ENCODE measurements at regions not wholly inside any gene's neighbourhood (a gene's known extent, or its start where the extent isn't known, plus 50 kb on each side); places are given as distances from the start of the nearest gene placed in this dataset.

DNA sequence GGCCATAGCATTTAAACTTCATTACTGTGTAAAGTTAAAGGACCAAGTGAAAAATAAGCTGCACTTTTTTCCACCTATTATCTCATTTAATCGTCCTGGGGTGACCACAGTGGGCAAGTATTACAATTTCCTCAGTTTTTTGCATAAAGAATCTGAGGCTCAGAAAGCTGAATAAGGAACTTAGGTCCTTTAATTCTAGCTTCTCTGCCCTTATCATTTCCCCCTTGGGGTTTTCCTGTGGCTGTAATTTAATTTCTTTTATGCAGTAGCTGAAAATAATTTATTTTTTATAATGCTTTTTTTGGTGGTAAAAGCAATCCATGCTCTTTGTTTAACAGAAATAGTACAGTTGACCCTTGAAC lies 59.8 kb upstream of the RCBTB2 start:
- peak overlapping the region; percentile 6 for H3K4me3 ChIP-seq (ENCODE audit: low read length)
- peak overlapping the region; percentile 63 for H3K4me2 ChIP-seq (ENCODE audit: low read depth, low read length, poor library complexity, severe bottlenecking)
- DNase-seq: peak; percentile 81
- H4K20me1 ChIP-seq (ENCODE audit: insufficient read depth, low read depth, low read length): no peaks in the 10 kb centered on the region
- no peaks in the 10 kb centered on the region for H3K9me3 ChIP-seq (ENCODE audit: low read length)
- no peaks in the 10 kb centered on the region for H3K27me3 ChIP-seq (ENCODE audit: low read length)
- peak overlapping the region; percentile 51; the same call in 1 of the 2 replicates for H3K9ac ChIP-seq (ENCODE audit: low read length)
- no peaks in the 10 kb centered on the region for H3K9me2 ChIP-seq (replicated peaks; ENCODE audit: insufficient read depth, low read length)
- H2AFZ ChIP-seq (ENCODE audit: low read length): no peak overlapping the region
- H3K79me2 ChIP-seq (ENCODE audit: low read length): no peaks in the 10 kb centered on the region
- H3K27ac ChIP-seq (ENCODE audit: low read length): peak overlapping the region; percentile 95
- no peaks in the 10 kb centered on the region; the same call in 1 of the 2 replicates for H3K36me3 ChIP-seq (ENCODE audit: insufficient read depth, low read length)
- peaks cover 70% of the 10 kb centered on the region for H3K4me1 ChIP-seq (ENCODE audit: low read length)

DNA sequence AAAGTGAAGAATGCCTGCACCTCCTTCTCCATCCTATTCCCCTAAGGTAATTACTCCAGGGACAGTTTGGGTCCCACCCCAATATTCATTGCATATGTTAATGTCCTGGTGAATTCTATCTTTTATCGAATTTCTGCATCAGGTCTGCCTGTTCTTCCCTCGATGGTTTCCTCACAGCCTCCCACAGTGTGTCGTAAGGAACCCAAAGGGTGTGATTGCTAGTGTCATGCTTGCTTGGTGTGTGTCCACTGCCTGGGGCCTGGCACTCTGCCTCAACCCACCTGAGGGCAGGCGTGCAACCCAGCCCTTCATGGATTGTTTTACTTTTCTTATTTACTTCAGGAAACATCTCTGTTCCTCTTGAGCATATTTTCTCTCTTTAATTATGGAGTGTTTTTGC lies 60.2 kb upstream of the CYSLTR2 start:
- no peaks in the 10 kb centered on the region for H3K36me3 ChIP-seq (ENCODE audit: insufficient read depth, low read length)
- peak overlapping the region; percentile 95 for H3K27ac ChIP-seq (ENCODE audit: low read length)
- no peaks in the 10 kb centered on the region for H3K9me3 ChIP-seq (ENCODE audit: low read length)
- peak; percentile 72 for DNase-seq
- no peaks in the 10 kb centered on the region for H3K27me3 ChIP-seq (ENCODE audit: low read length)
- H3K79me2 ChIP-seq (ENCODE audit: low read length): no peaks in the 10 kb centered on the region
- no peaks in the 10 kb centered on the region for H4K20me1 ChIP-seq (ENCODE audit: insufficient read depth, low read depth, low read length)
- H2AFZ ChIP-seq (ENCODE audit: low read length): peak overlapping the region; percentile 49; the same call in 1 of the 2 replicates
- H3K9me2 ChIP-seq (replicated peaks; ENCODE audit: insufficient read depth, low read length): no peaks in the 10 kb centered on the region
- 0 out of 2 replicates have a peak overlapping the region, but pooled peaks have one; percentile 24 for H3K4me3 ChIP-seq (ENCODE audit: low read length)
- H3K9ac ChIP-seq (ENCODE audit: low read length): peak overlapping the region; percentile 51
- peak overlapping the region; percentile 63 for H3K4me2 ChIP-seq (ENCODE audit: low read depth, low read length, poor library complexity, severe bottlenecking)
- peaks cover 70% of the 10 kb centered on the region for H3K4me1 ChIP-seq (ENCODE audit: low read length)

DNA sequence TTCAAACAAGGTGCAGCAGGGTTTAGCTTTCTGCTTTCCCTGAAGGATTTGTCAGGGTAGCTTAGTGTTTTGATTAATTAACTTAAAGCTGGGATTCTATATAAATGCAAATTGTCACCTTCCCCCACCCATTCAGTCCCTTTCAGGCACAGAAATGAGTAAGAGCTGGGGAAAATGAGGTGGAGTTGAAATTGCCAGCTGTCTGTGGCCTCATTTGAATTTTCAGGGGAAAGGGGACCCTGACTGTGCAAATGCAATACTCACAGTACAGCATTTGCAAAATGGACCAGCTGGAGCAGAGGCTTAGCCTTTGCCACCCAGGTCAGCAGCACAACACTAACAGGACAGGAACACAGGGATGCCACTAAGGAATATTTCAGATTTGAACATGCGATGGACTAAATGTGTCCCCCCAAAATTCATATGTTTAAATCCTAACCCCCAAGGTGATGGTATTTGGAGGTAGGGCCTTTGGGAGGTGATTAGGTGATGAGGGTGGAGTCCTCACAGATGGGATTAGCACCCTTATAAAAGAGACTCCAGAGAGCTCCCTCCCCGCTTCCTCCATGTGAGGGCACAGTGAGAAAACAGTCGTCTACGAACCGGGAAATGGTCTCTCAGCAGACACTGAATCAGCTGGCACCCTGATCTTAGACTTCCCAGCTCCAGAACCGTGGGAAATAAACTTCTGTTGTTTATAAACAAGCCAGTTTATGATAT lies 59.5 kb upstream of the CYSLTR2 start:
- Histone ChIP-seq H3K9me2 (replicated peaks; ENCODE audit: insufficient read depth, low read length) (no peaks in the 10 kb centered on the region), H2AFZ (ENCODE audit: low read length) (peak overlapping the region; percentile 91; the same call in 1 of the 2 replicates), H3K27me3 (ENCODE audit: low read length) (no peaks in the 10 kb centered on the region), H3K4me2 (ENCODE audit: low read depth, low read length, poor library complexity, severe bottlenecking) (peak overlapping the region; percentile 63), H3K4me1 (ENCODE audit: low read length) (peaks cover 70% of the 10 kb centered on the region), H3K9ac (ENCODE audit: low read length) (peak overlapping the region; percentile 42), H3K4me3 (ENCODE audit: low read length) (peak overlapping the region; percentile 24; the same call in 1 of the 2 replicates), H3K9me3 (ENCODE audit: low read length) (no peaks in the 10 kb centered on the region), H3K79me2 (ENCODE audit: low read length) (no peaks in the 10 kb centered on the region), H4K20me1 (ENCODE audit: insufficient read depth, low read depth, low read length) (no peaks in the 10 kb centered on the region), H3K36me3 (ENCODE audit: insufficient read depth, low read length) (no peaks in the 10 kb centered on the region), H3K27ac (ENCODE audit: low read length) (peak overlapping the region; percentile 95)
- peak; percentile 90 for DNase-seq

DNA sequence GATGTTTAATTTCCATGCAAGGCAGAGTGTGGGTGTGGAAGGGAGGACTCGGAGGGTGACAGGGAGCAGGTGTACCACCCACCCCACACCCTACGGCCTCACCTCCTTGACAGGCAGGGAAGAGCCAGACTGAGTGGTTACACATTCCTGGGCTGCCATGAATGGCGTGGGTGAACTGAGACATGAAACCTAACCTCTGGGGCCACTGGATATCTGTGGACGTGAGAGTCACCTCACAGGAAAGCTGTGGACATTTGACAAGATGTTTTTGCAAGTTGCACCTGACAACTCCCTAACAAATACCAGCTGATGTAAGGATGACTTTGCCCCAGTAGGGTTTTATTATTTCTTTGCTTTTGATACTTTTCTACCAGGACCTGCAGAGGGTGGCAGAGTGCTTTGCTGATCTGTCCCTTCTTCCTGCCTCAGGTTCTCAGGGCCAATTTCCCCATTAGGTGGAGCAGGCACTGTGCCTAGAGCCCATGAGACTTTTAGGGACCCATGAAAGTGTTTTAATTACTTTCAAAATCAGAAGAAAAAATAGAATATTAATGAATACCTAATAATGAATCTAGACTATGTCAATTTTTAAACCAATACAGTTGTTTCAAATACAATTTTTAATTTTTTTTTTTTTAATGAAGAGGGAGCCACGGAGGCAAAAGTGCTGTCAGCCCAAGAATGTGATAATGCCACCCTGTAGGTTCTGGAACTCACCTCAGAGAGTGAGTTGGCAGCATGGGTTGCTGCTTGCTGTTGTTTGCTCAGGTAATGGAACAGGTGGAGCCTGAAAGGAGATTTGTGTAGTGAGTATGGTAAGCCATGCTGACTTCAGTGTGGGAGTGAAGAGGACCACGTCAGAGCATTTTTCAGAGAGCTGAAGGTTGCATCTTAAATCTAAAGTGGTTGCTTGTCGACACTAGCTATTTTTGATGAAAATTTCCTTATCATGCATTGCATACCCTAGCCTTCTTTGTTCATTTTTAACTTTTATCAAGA lies 58.0 kb upstream of the CYSLTR2 start:
- DNase-seq: peak; percentile 91
- Histone ChIP-seq H3K9me3 (ENCODE audit: low read length) (no peaks in the 10 kb centered on the region), H3K79me2 (ENCODE audit: low read length) (no peaks in the 10 kb centered on the region), H3K36me3 (ENCODE audit: insufficient read depth, low read length) (no peaks in the 10 kb centered on the region), H3K9ac (ENCODE audit: low read length) (peak overlapping the region; percentile 42), H3K9me2 (replicated peaks; ENCODE audit: insufficient read depth, low read length) (no peaks in the 10 kb centered on the region), H3K4me3 (ENCODE audit: low read length) (peak overlapping the region; percentile 12; the same call in 1 of the 2 replicates), H2AFZ (ENCODE audit: low read length) (peak overlapping the region; percentile 91), H3K4me2 (ENCODE audit: low read depth, low read length, poor library complexity, severe bottlenecking) (peak overlapping the region; percentile 46), H3K27ac (ENCODE audit: low read length) (peak overlapping the region; percentile 95), H3K4me1 (ENCODE audit: low read length) (peaks cover 56% of the 10 kb centered on the region), H4K20me1 (ENCODE audit: insufficient read depth, low read depth, low read length) (no peaks in the 10 kb centered on the region), H3K27me3 (ENCODE audit: low read length) (no peaks in the 10 kb centered on the region)

DNA sequence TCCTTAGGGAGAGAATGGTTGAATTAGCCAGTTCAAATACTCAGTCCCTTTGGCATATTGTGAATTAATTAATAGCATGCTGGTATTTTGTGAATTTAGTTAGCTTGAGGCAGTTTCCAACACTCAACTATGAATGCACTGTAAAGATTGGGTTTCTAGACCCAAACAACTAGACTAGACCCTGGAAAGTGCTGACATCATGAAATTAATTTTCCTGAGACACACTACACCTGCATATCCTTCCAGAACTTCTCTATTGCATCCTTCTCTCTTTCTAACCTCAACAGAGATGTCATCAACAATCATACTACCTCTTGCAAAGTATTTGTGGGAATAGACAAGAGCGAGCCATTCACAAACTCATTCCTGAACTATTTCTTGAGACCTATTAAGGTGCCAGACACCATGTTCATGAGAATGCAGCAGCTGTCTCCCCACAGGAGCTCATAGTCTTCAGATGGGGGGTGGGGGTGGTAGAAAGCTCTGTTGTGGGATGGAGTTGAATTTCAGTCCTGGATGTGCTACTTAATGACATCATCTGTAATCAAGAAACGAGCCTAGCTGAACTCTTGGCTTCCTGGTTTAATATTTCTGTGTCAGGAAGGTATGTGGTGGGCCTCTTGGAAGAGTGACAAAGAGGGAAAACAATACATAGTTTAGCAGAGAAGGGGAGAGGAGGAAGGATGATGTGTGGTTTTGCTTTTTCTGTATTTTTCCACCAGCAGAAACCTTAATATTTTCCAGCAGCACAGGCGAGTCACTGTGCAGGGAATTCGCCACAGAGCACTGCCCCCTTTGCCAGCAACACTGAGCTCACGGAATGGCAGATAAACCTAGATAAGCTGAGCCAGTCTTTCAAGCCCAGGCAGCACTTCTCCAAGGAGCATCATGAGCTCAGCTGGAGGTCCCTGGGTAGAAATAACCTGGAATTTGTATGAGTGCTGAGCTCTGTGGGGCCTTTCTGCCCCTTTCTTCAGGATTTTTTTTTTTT lies 53.1 kb upstream of the CYSLTR2 start:
- H2AFZ ChIP-seq (ENCODE audit: low read length): no peak overlapping the region

DNA sequence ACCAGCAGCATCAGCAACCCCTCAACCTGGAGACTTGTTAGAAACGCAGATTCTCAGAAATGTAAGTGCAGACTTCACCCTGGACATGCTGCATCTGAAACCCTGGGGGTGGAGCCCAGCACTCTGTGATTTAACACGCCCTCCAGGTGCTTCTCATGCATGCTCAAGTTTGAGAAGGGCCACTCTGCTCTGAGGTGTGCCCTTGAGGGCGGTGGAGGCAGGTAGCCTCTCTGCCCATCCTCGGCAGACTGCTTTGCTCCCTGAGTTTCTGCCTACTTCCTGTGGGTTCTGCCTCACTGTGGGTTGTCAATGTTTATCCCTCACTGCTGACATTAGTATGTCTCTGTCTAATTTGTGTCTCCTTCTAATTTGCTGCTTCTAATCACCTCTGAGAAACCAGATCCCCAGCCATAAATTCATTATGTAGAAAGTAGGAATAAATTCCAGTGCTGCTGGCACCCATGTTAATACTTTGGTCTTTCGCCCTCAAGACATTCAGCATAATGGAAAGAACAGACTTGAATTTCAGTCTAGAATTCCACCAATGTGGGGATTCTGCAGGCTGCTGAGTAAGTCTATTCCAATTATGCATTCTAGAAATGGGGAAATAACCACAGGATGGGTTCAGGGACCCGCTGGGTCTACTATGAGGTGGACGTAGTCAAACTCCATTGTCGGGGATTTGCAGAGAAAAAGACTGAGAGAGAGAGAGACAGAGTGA lies 51.3 kb upstream of the CYSLTR2 start:
- Histone ChIP-seq H3K79me2 (ENCODE audit: low read length) (no peaks in the 10 kb centered on the region), H3K4me2 (ENCODE audit: low read depth, low read length, poor library complexity, severe bottlenecking) (peak overlapping the region; percentile 10), H3K27me3 (ENCODE audit: low read length) (no peaks in the 10 kb centered on the region), H2AFZ (ENCODE audit: low read length) (no peak overlapping the region), H3K9ac (ENCODE audit: low read length) (no peak overlapping the region), H3K9me2 (replicated peaks; ENCODE audit: insufficient read depth, low read length) (no peaks in the 10 kb centered on the region), H3K9me3 (ENCODE audit: low read length) (no peaks in the 10 kb centered on the region; the same call in 1 of the 2 replicates), H4K20me1 (ENCODE audit: insufficient read depth, low read depth, low read length) (no peaks in the 10 kb centered on the region), H3K4me3 (ENCODE audit: low read length) (no peak overlapping the region), H3K36me3 (ENCODE audit: insufficient read depth, low read length) (no peaks in the 10 kb centered on the region), H3K27ac (ENCODE audit: low read length) (no peak overlapping the region), H3K4me1 (ENCODE audit: low read length) (peaks cover 18% of the 10 kb centered on the region)
- DNase-seq: no peak

More for the DNA sequence above, 53.1 kb upstream of the CYSLTR2 start:
- Histone ChIP-seq H3K9me3 (ENCODE audit: low read length) (no peaks in the 10 kb centered on the region), H4K20me1 (ENCODE audit: insufficient read depth, low read depth, low read length) (no peaks in the 10 kb centered on the region), H3K9me2 (replicated peaks; ENCODE audit: insufficient read depth, low read length) (no peaks in the 10 kb centered on the region), H3K36me3 (ENCODE audit: insufficient read depth, low read length) (no peaks in the 10 kb centered on the region), H3K79me2 (ENCODE audit: low read length) (no peaks in the 10 kb centered on the region), H3K4me3 (ENCODE audit: low read length) (no peak overlapping the region), H3K27ac (ENCODE audit: low read length) (no peak overlapping the region), H3K4me2 (ENCODE audit: low read depth, low read length, poor library complexity, severe bottlenecking) (no peak overlapping the region), H3K4me1 (ENCODE audit: low read length) (peaks cover 24% of the 10 kb centered on the region), H3K27me3 (ENCODE audit: low read length) (no peaks in the 10 kb centered on the region), H3K9ac (ENCODE audit: low read length) (no peak overlapping the region)
- DNase-seq: no peak

DNA sequence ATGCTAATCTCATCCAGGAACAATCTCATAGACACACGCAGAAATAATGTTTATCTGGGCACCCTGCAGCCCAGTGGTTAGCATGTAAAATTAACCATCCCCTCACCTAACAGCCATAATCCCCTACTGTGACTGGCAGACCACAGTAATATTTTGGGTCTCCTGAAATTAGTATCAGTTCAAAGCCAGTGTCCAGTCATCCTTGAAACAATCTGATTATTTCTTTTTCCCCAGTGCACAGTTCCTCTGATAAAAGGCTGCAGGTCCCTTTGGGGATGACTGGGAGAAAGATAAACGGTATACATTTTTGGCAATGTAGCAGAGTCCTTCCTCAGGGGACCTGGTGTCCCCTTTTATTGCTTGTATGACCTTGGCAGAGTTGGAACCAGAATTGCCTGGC lies 50.4 kb upstream of the CYSLTR2 start:
- Histone ChIP-seq H4K20me1 (ENCODE audit: insufficient read depth, low read depth, low read length) (no peaks in the 10 kb centered on the region), H3K4me3 (ENCODE audit: low read length) (peak overlapping the region; percentile 28; the same call in 1 of the 2 replicates), H3K27ac (ENCODE audit: low read length) (no peak overlapping the region), H3K27me3 (ENCODE audit: low read length) (no peaks in the 10 kb centered on the region), H3K4me2 (ENCODE audit: low read depth, low read length, poor library complexity, severe bottlenecking) (peak overlapping the region; percentile 51), H3K9me3 (ENCODE audit: low read length) (no peaks in the 10 kb centered on the region; the same call in 1 of the 2 replicates), H2AFZ (ENCODE audit: low read length) (0 out of 2 replicates have a peak overlapping the region, but pooled peaks have one; percentile 7), H3K9ac (ENCODE audit: low read length) (no peak overlapping the region), H3K4me1 (ENCODE audit: low read length) (peaks cover 18% of the 10 kb centered on the region), H3K36me3 (ENCODE audit: insufficient read depth, low read length) (no peaks in the 10 kb centered on the region), H3K79me2 (ENCODE audit: low read length) (no peaks in the 10 kb centered on the region), H3K9me2 (replicated peaks; ENCODE audit: insufficient read depth, low read length) (no peaks in the 10 kb centered on the region)
- peak; percentile 65 for DNase-seq

Data from Karpas-422 (cell line).